22Rv1 (cell line): ENCODE measurements at regions not wholly inside any gene's neighbourhood (a gene's known extent, or its start where the extent isn't known, plus 50 kb on each side); places are given as distances from the start of the nearest gene placed in this dataset.

ENCODE experiments used
- H3K27ac ChIP-seq: fragments of 450-650 bp; 2 replicates; pipeline ENCODE4 v1.5.1; 2017
- CTCF ChIP-seq: fragments of 450-650 bp; IDR thresholded peaks from 2 replicates; pipeline ENCODE4 v1.5.1; 2017; ENCODE audit warnings: mild to moderate bottlenecking
- ZFX ChIP-seq: fragments of 450-650 bp; IDR thresholded peaks from 2 replicates; pipeline ENCODE4 v1.6.1; 2017; ENCODE audit warnings: antibody characterized with exemption, borderline replicate concordance

GRCh38 chr3:43908456-43908855, 217.7 kb downstream of the ABHD5 start:
- TF ChIP-seq CTCF (no peak), ZFX (no peak)

GRCh38 chr3:43909149-43909548, 218.4 kb downstream of the ABHD5 start:
- no peak overlapping the region for H3K27ac ChIP-seq
- TF ChIP-seq ZFX (no peak), CTCF (no peak)

More at GRCh38 chr3:43908456-43908855, 217.7 kb downstream of the ABHD5 start:
- no peak overlapping the region for H3K27ac ChIP-seq

- TF ChIP-seq ZFX (no peak), CTCF (no peak)
- no peak overlapping the region for H3K27ac ChIP-seq
Observed at GRCh38 chr3:43910750-43911149, 220.0 kb downstream of the ABHD5 start.

- TF ChIP-seq ZFX (no peak), CTCF (no peak)
- H3K27ac ChIP-seq: no peak overlapping the region
Observed at GRCh38 chr3:43913036-43913948, 222.6 kb downstream of the ABHD5 start.

GRCh38 chr3:43914269-43914668, 223.5 kb downstream of the ABHD5 start:
- TF ChIP-seq ZFX (no peak), CTCF (no peak)
- H3K27ac ChIP-seq: no peak overlapping the region

GRCh38 chr3:43915546-43915945, 224.8 kb downstream of the ABHD5 start:
- TF ChIP-seq CTCF: no peak
- TF ChIP-seq ZFX: no peak
- no peak overlapping the region for H3K27ac ChIP-seq

GRCh38 chr3:43917361-43917760, 226.6 kb downstream of the ABHD5 start:
- no peak for TF ChIP-seq CTCF
- no peak for TF ChIP-seq ZFX

More at GRCh38 chr3:43917361-43917760, 226.6 kb downstream of the ABHD5 start:
- no peak overlapping the region for H3K27ac ChIP-seq
